GM19240 (cell line): ENCODE measurements at regions not wholly inside any gene's neighbourhood (a gene's known extent, or its start where the extent isn't known, plus 50 kb on each side); places are given as distances from the start of the nearest gene placed in this dataset.

Experiments used
- DNase-seq: peaks from one replicate; pipeline ENCODE4 v3.0.0; 2011; ENCODE audit warnings: low spot score; ENCODE audit not compliant: insufficient read length

DNA sequence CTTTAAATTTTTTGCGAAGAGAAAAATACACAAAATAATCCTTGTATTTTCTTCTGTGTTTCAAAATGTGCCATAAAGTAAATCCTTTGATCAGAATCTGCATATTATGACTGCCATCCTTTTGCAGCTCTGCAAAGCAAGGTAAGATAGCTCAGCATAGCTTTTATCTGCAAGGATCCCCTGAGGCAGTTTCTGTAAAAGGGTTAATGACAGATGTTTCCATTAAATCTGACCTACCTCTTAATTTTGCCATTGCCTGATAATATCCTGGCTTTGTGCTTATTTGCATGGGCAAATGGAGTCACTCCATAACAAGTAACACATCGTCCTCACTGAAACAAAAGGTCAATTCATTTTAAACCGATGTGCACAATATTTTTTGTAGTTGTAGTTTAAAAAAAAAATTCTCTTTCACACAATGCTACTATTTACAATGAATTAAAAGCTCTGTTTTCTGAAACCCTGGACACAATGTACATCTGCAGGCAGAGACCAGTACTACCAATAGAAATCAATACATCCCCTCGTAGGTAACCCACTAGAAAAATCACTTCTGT, 108.5 kb upstream of the SOX5 start:
- DNase-seq, result no peak

DNA sequence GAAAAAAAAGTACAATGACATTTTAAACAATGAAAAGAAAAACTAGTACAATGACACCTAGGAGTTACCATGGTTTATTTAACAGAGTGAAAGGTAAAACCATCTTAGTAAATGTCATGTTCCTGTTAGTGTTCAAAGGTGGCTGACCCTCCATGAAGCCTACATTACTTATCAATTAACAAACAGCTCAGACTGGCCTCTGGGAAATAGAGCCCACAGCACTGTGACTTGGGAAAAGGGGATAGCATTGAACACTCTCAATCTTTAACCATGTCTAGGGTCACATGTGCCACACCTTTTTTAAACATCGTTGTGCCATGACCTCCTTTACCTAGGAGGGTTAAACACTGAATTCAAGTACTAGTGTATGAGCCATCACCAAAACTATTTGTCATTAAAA, 106.3 kb upstream of the SOX5 start:
- no peak for DNase-seq

DNA sequence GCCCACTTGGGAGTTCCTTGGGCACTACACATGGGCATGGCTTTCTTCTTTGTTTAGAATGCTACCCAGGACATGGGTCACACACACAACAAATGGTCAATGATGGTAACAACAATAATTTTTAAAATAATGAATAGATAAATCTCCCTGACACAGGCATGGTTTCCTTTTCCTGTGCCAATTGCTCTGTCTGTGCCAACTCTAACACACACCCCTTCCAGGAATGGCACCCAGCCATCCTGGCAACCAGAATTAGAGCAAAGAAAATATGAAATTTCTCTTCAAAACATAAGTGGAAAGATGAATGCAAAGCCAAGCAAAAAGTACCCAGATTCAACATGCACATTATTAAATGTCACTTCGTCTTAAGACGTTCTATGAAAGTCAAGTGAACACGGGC, 104.9 kb upstream of the SOX5 start:
- no peak for DNase-seq

GRCh38 chr12:24049728-24050127, 100.3 kb upstream of the SOX5 start:
- no peak for DNase-seq

- no peak for DNase-seq
Observed at GRCh38 chr12:24049101-24049500, 99.6 kb upstream of the SOX5 start.

DNA sequence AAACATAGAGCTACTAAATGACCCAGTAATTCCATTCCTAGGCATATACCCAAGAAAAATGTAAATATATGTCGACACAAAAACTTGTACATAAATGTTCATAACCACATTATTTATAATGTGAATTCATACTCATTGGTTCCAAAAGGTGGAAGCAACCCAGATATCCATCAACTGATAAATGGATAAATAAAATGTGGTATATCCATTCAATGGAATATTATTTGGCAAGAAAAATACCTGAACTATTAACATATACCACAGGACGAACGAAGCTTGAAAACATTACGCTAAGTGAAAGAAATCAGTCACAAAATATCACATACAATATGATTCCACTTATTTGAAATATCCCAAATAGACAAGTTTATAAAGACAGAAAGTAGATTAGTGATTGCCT, 99.0 kb upstream of the SOX5 start:
- DNase-seq, result no peak

DNA sequence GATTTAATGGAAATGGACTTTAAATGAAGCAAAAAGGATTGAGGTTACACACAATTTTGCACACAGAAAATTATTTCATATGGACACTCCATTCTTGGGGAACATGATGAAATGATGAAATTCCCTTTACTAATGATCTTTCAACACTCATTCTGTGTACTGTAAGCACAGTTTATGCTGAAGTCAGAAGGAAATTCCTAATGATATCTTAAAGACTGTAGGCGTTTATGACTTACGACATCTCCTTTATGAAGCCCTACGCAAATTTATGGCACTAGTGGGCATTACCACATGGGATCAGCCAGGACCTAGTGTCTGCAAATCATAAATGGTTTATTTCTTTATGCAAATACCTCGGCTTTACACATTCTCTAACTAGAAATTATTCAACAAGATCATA, 97.9 kb upstream of the SOX5 start:
- DNase-seq, result no peak

DNA sequence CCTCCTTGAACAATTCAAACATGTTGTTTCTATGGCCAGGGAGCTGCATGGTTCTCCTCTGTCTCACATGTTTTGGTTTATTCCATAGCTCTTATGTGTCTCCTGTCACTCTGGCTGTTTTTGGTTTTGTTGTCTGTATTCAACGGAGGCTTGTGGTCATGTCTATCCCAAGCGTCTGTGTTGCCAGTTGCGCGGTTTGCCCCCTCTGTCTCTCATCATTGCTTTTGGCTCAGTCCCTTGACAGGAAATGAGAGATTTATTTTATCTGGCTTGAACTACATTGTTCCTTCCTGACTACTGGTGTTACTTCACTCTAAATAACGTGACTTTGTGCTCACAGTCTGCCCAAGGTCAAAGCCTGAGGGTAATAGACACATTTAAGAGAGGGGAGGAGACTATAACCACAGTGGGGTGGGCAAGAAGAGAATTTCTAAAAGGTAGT, 96.4 kb upstream of the SOX5 start:
- DNase-seq, result no peak

- DNase-seq, result no peak
Observed at GRCh38 chr12:24044941-24045703, 95.7 kb upstream of the SOX5 start.

GRCh38 chr12:24042651-24043050, 93.2 kb upstream of the SOX5 start:
- DNase-seq, result no peak

DNA sequence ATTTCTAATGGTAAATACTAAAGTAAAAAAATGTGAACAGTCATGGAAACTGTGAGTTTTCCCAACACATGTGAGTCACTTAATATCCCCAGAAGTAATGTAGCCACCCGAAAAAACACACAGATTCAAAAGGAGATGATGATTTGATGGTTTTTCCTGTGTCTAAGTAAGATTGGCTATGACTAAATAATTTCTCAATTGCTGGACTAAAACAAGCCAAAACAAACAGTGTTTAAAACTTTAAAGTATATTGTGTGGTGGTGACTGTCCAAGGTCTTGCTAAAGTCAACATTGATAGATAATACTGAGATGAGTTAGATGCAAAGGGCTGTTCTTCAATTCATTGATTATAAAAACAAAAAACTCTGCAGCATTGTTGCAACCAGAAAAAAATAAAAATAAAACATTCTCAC, 89.6 kb upstream of the SOX5 start:
- DNase-seq, result no peak

DNA sequence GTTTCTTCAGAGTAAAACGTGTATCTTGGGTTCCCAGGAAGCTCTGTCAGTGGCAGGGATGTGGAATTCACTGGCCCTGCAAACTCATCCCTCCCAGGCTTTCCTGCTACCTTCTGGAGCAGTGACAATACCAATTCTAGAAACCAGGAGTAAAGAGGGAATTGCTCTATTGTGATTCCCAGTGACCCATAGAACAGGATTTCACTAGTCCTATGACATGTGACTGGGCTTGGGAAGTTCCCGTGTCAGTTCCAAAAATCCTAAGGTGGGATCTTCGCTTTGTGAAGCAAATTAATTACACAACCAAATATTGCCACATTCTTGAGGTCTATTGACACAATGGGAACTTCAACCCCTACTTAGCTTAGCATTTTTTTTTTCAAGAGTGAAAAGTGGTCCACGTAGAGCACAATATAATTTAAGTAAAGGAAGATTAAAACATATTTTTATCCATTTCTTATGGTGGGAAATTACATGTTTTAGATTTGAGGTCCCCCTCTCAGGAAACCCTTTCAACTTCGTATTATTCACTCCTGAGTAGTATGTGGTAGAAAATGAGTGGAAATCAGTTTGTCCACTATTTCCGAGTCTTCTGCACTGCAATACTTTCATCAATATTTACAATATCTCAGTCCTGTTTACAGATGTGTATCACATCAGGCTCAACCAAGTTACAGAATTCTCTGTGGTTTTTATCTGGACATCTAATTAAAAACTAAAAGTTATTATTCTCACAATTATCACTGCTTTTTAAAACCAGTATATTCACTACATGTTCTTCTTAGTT, 88.9 kb upstream of the SOX5 start:
- no peak for DNase-seq

DNA sequence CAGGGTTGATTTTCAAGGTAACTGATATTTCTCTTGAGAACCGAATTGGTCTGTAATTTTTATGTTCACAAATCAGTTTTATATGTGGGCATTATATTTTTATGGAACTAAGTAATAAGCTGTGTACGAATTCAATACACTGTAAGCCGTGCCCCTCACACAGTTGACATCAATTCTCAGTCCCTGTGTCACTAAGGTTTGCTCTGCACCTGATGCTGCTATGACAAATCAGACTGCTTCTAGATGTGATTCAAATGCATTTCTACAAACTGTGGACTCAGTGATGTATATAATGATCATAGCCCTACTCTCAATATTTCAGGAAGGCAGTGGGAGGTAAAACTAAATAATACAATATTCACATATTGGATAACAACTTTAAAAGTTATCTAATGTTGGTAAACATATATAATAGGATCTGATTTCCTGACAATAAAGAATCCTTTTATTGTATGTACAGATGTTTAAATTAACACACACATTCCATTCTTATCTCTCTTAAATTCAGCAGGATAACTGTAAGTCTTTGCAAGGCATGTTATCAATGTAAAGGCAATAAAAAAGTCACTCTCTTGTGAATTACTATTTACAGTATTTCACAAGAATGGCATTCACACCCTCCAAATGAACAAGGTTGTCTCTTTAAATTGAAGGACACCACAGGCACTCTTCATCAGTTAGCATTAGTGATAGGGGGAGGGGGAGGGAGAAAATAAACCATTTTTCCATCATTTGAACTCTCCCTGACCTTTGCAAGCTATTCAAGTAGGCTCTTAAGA, 87.2 kb upstream of the SOX5 start:
- no peak for DNase-seq

- no peak for DNase-seq
Observed at GRCh38 chr12:24034894-24035293, 85.4 kb upstream of the SOX5 start.

DNA sequence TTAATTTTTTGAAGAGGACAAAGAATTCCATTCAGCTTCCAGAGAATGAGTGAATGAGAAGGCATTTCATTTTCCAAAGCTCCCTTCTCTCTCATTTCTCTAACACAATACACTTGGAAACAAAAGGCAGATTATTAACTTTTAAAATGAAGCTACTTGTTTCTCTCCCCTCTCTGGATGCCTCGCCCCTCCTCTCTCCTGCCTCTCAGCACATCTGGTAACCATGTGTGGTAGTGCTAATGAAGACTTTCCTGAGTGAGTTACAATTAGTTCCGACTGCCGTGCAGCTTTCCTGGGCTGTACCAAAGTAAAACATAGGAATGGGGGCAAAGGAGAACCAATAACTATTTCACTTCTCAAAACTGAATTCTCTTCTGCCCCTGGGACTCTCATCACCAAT, 84.7 kb upstream of the SOX5 start:
- DNase-seq, result no peak

- no peak for DNase-seq
Observed at GRCh38 chr12:24027352-24027751, 77.9 kb upstream of the SOX5 start.

GRCh38 chr12:24025153-24025798, 75.8 kb upstream of the SOX5 start:
- DNase-seq, result no peak

DNA sequence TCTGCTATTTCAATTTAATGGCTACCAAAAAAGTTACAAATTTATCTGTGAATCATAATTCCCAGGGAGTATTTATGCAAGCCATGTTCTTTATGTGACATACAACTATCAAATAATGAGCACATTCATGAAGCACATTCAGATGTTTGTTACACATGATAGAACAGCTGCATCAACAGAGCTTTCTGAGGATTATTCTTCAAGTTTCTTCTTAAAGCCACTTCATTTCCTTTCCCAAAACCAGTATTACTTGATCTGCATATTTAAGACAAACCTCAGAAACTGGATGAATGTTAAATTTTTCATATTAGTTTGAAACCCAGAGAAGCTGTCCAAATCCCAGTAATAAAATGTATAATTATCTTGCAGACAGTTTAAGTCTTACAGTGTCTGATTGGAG, 73.6 kb upstream of the SOX5 start:
- no peak for DNase-seq

DNA sequence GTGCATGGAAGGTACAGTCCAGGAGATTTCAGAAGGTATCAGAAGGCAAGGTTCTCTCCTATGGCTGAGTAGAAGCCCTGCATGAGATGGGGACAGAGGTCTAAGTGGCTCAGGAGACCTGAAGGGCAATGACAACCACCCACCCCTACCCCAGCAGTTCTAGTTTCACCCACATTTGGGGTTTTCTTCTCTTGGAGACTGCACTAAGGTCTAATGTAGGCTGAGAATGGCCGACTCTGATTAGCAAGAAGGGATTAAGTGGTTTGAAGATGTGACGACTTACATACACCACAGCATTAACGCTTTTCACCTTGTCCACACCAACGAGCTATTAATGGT, 71.7 kb upstream of the SOX5 start:
- no peak for DNase-seq

- no peak for DNase-seq
Observed at GRCh38 chr12:24020397-24021163, 71.1 kb upstream of the SOX5 start.

- DNase-seq, result no peak
Observed at GRCh38 chr12:24015833-24016160, 66.3 kb upstream of the SOX5 start.
